IMR-90 (cell line): ENCODE measurements at regions not wholly inside any gene's neighbourhood (a gene's known extent, or its start where the extent isn't known, plus 50 kb on each side); places are given as distances from the start of the nearest gene placed in this dataset.

Experiments used
- ATAC-seq: fragments of 200-7000 bp; cut with Tn5 transposase; 2 replicates; pipeline ENCODE4 v1.9.1; 2020; ENCODE audit warnings: low read depth, mild to moderate bottlenecking, moderate library complexity
- BruUV-seq: library from RNA; stranded (reverse); fragments of 400-500 nt; replicated peaks from 2 replicates; lab custom pipeline; 2021; lab: Mats Ljungman, UMichigan
- CTCF ChIA-PET: fragments of 300-600 bp; formaldehyde crosslinking; extraction: SDS; loops from one replicate; lab custom pipeline; 2021; ENCODE audit warnings: antibody characterized with exemption; lab: Yijun Ruan, JAX
- POLR2A ChIA-PET: fragments of 300-600 bp; sonication (Branson Sonifier 250); formaldehyde crosslinking; loops from one replicate; lab custom pipeline; 2022; ENCODE audit warnings: antibody characterized with exemption; ENCODE audit not compliant: unreplicated experiment; lab: Charles Lee
- DNase-seq: peaks from one replicate; pipeline ENCODE4 v3.0.0; 2013
- H2AFZ ChIP-seq: replicated peaks from 2 replicates; pipeline ENCODE3; 2013; ENCODE audit warnings: low read length, mild to moderate bottlenecking; ENCODE audit not compliant: poor library complexity
- H2AK5ac ChIP-seq: 2 replicates; pipeline ENCODE4 v1.6.1; 2013; ENCODE audit warnings: low read depth, low read length, inconsistent platforms
- H2AK9ac ChIP-seq: replicated peaks from 2 replicates; pipeline ENCODE3; 2013; ENCODE audit warnings: mild to moderate bottlenecking, low read depth, low read length, moderate library complexity; ENCODE audit not compliant: poor library complexity
- H2BK120ac ChIP-seq: 2 replicates; pipeline ENCODE4 v1.6.1; 2013; ENCODE audit warnings: low read depth, low read length, inconsistent platforms
- H2BK15ac ChIP-seq: 3 replicates; pipeline ENCODE4 v1.6.1; 2013; ENCODE audit warnings: low read depth, low read length, inconsistent platforms
- H2BK20ac ChIP-seq: 2 replicates; pipeline ENCODE4 v1.6.1; 2013; ENCODE audit warnings: low read depth, mild to moderate bottlenecking, inconsistent platforms, low read length, moderate library complexity
- H2BK5ac ChIP-seq: 2 replicates; pipeline ENCODE4 v1.6.1; 2013; ENCODE audit warnings: mild to moderate bottlenecking, low read depth, low read length, inconsistent platforms; ENCODE audit not compliant: poor library complexity, severe bottlenecking
- H3K14ac ChIP-seq: replicated peaks from 2 replicates; pipeline ENCODE4 v1.6.1; 2013; ENCODE audit warnings: low read depth, low read length, inconsistent platforms
- H3K18ac ChIP-seq: 2 replicates; pipeline ENCODE4 v1.6.1; 2013; ENCODE audit warnings: low read depth, low read length, control low read depth
- H3K23ac ChIP-seq: 2 replicates; pipeline ENCODE4 v1.6.1; 2013; ENCODE audit warnings: low read depth, low read length, inconsistent platforms
- H3K27ac ChIP-seq: 2 replicates; pipeline ENCODE4 v1.5.1; 2013; ENCODE audit warnings: mild to moderate bottlenecking, control low read depth, low read length; ENCODE audit not compliant: insufficient read depth
- H3K27me3 ChIP-seq: 2 replicates; pipeline ENCODE4 v1.6.1; 2013; ENCODE audit warnings: low read length; ENCODE audit not compliant: control insufficient read depth, insufficient read depth
- H3K36me3 ChIP-seq: 2 replicates; pipeline ENCODE4 v1.6.1; 2013; ENCODE audit warnings: low read length, mixed read lengths; ENCODE audit not compliant: control insufficient read depth, insufficient read depth
- H3K4ac ChIP-seq: 2 replicates; pipeline ENCODE4 v1.6.1; 2013; ENCODE audit warnings: low read depth, low read length, inconsistent platforms
- H3K4me1 ChIP-seq: 2 replicates; pipeline ENCODE4 v1.6.1; 2013; ENCODE audit warnings: low read length, mixed read lengths; ENCODE audit not compliant: control insufficient read depth, insufficient read depth
- H3K4me2 ChIP-seq: 2 replicates; pipeline ENCODE4 v1.6.1; 2013; ENCODE audit warnings: low read depth, mild to moderate bottlenecking, control low read depth, low read length, moderate library complexity
- H3K4me3 ChIP-seq: 2 replicates; pipeline ENCODE4 v1.5.1; 2013; ENCODE audit warnings: low read depth, mild to moderate bottlenecking, control low read depth, low read length, moderate library complexity; ENCODE audit not compliant: insufficient read depth
- H3K56ac ChIP-seq: 2 replicates; pipeline ENCODE4 v1.6.1; 2013; ENCODE audit warnings: low read length, inconsistent platforms; ENCODE audit not compliant: insufficient read depth; ENCODE audit errors: extremely low read depth
- H3K79me1 ChIP-seq, 2 experiments: 2 replicates each; pipeline ENCODE4 v1.6.1; 2013; ENCODE audit warnings: low read length in 2 of 2, inconsistent platforms in 1 of 2, low read depth in 1 of 2
- H3K9ac ChIP-seq: 2 replicates; pipeline ENCODE4 v1.6.1; 2013; ENCODE audit warnings: low read depth, low read length, control low read depth
- H3K9me1 ChIP-seq: 2 replicates; pipeline ENCODE4 v1.6.1; 2013; ENCODE audit warnings: low read length, inconsistent platforms; ENCODE audit not compliant: insufficient read depth
- H3K9me3 ChIP-seq: 2 replicates; pipeline ENCODE4 v1.6.1; 2013; ENCODE audit warnings: low read length; ENCODE audit not compliant: control insufficient read depth, insufficient read depth
- H4K20me1 ChIP-seq: 2 replicates; pipeline ENCODE4 v1.6.1; 2013; ENCODE audit warnings: low read length, inconsistent platforms; ENCODE audit not compliant: insufficient read depth
- H4K5ac ChIP-seq: 2 replicates; pipeline ENCODE4 v1.6.1; 2013; ENCODE audit warnings: mild to moderate bottlenecking, low read depth, low read length, control low read depth
- H4K8ac ChIP-seq, 2 experiments: 2 replicates each; pipeline ENCODE4 v1.6.1; 2013; ENCODE audit warnings: low read depth in 2 of 2, low read length in 2 of 2, control low read depth in 1 of 2, inconsistent platforms in 1 of 2
- H4K91ac ChIP-seq: 2 replicates; pipeline ENCODE4 v1.6.1; 2013; ENCODE audit warnings: low read depth, low read length, inconsistent platforms; ENCODE audit not compliant: insufficient read depth
- CEBPB ChIP-seq: IDR thresholded peaks from 2 replicates; pipeline ENCODE4 v1.6.1; 2012; ENCODE audit warnings: low read depth, low read length, improper control_type of control experiment
- CTCF ChIP-seq: conservative IDR thresholded peaks from 2 replicates; pipeline ENCODE4 v1.5.1; 2012; ENCODE audit warnings: mild to moderate bottlenecking, low read depth, low read length, improper control_type of control experiment
- MAFK ChIP-seq: IDR thresholded peaks from 2 replicates; pipeline ENCODE4 v1.6.1; 2012; ENCODE audit warnings: low read depth, low read length, improper control_type of control experiment
- POLR2A ChIP-seq: IDR thresholded peaks from 2 replicates; pipeline ENCODE4 v1.6.1; 2012; ENCODE audit warnings: mild to moderate bottlenecking, low read depth, low read length
- RAD21 ChIP-seq: IDR thresholded peaks from 2 replicates; pipeline ENCODE4 v1.6.1; 2012; ENCODE audit warnings: low read length, improper control_type of control experiment
- WGBS, 2 experiments: methylation state at CpG; one replicate each; pipeline versions ENCODE4 v1.1.5 to v1.1.7; 2013; ENCODE audit warnings: missing lambda C conversion rate in 2 of 2; ENCODE audit not compliant: insufficient read length in 1 of 2; ENCODE audit errors: extremely low coverage in 2 of 2; 5-methylcytosine and 5-hydroxymethylcytosine counted together
- dilution Hi-C: fragments of 300-500 bp; cut with HindIII; formaldehyde crosslinking; loops from one replicate; pipeline ENCODE4 v1.14.3; 2018; ENCODE audit warnings: low sequenced_read_pairs; ENCODE audit not compliant: unreplicated experiment
- in situ Hi-C: fragments of 300-500 bp; cut with MboI; formaldehyde crosslinking; loops from 3 replicates; pipeline ENCODE4 v1.14.3; 2019; ENCODE audit warnings: low sequenced_read_pairs, inconsistent platforms, mixed read lengths
- intact Hi-C: fragments of 100-400 bp; cut with micrococcal nuclease; formaldehyde crosslinking; loops from 2 replicates; pipeline ENCODE4 v1.10.0; 2022

GRCh38 chr2:176514805-176515500, 245.7 kb downstream of the MTX2 start:
- dilution Hi-C loops = no loop called here
- no peak; the same call in 1 of the 2 replicates for ATAC-seq
- no peak overlapping the region for H2BK15ac ChIP-seq

More at GRCh38 chr2:176514805-176515500, 245.7 kb downstream of the MTX2 start:
- no peak overlapping the region for H3K4me3 ChIP-seq
- H3K79me1 ChIP-seq = no peaks in the 10 kb centered on the region
- no peak overlapping the region for H3K14ac ChIP-seq
- no peak overlapping the region for H3K9ac ChIP-seq
- BruUV-seq = no TSS peak
- CTCF ChIA-PET = no interaction called here
- H3K4me1 ChIP-seq = no peaks in the 10 kb centered on the region
- H3K4me2 ChIP-seq = no peak overlapping the region
- H4K91ac ChIP-seq = no peak overlapping the region
- H3K36me3 ChIP-seq = no peaks in the 10 kb centered on the region
- H4K5ac ChIP-seq = no peak overlapping the region
- no peak overlapping the region for H2AFZ ChIP-seq
- no peak overlapping the region for H3K4ac ChIP-seq
- no CpG with 5 or more reads among the region's 6 CpGs for WGBS, 2 experiments
- intact Hi-C loops = no loop called here
- TF ChIP-seq CTCF = no peak
- no peak for TF ChIP-seq POLR2A
- no peak for TF ChIP-seq CEBPB
- no peak for TF ChIP-seq RAD21
- TF ChIP-seq MAFK = no peak
- H3K27ac ChIP-seq = no peak overlapping the region
- no peak overlapping the region for H3K56ac ChIP-seq
- no peaks in the 10 kb centered on the region for H4K20me1 ChIP-seq
- no peak overlapping the region for H2BK120ac ChIP-seq
- DNase-seq = no peak
- H2AK9ac ChIP-seq = no peak overlapping the region
- POLR2A ChIA-PET = no interaction called here
- H3K23ac ChIP-seq = no peak overlapping the region
- H2BK20ac ChIP-seq = no peak overlapping the region
- no peaks in the 10 kb centered on the region for H3K9me3 ChIP-seq
- no peaks in the 10 kb centered on the region; the same call in 1 of the 2 replicates for H3K27me3 ChIP-seq
- no peak overlapping the region for H2BK5ac ChIP-seq
- in situ Hi-C loops = no loop called here
- no peaks in the 10 kb centered on the region for H3K9me1 ChIP-seq
- H2AK5ac ChIP-seq = no peak overlapping the region
- no peak overlapping the region for H3K18ac ChIP-seq
- no peak overlapping the region for H4K8ac ChIP-seq
